ENCODE measurements at regions not wholly inside any gene's neighbourhood (a gene's known extent, or its start where the extent isn't known, plus 50 kb on each side); places are given as distances from the start of the nearest gene placed in this dataset.

GRCh38 chr4:54898056-54898562, 227.3 kb downstream of the KDR start:
- Mint-ChIP-seq H3K36me3 (ENCODE audit: insufficient read depth, unreplicated experiment) (no peaks in the 10 kb centered on the region), H3K9me3 (ENCODE audit: unreplicated experiment) (no peaks in the 10 kb centered on the region), H3K27ac (ENCODE audit: unreplicated experiment) (no peak overlapping the region), H3K4me1 (ENCODE audit: low read depth, unreplicated experiment) (no peaks in the 10 kb centered on the region), H3K27me3 (ENCODE audit: insufficient read depth, unreplicated experiment) (peaks cover 5% of the 10 kb centered on the region), H3K4me3 (ENCODE audit: unreplicated experiment) (no peak overlapping the region)
- H3K9me3 ChIP-seq, result no peaks in the 10 kb centered on the region
- DNase-seq, result no peak
- TF ChIP-seq CTCF (IDR thresholded peaks at IDR 0.05; ENCODE audit: insufficient read depth in 1 of 2, low read depth in 1 of 2, low read length in 1 of 2, severe bottlenecking in 1 of 2, unreplicated experiment in 1 of 2), result no peak
- POLR2A ChIA-PET, result no interaction called here
- CTCF ChIA-PET, result no interaction called here
- intact Hi-C loops (cut with micrococcal nuclease; ENCODE audit: unreplicated experiment), result no loop called here
- H3K4me3 ChIP-seq (ENCODE audit: low read depth, low read length), result no peak overlapping the region
- no peaks in the 10 kb centered on the region for H3K36me3 ChIP-seq (ENCODE audit: control insufficient read depth, insufficient read depth, low read length)
- no peaks in the 10 kb centered on the region for H3K27me3 ChIP-seq (replicated peaks; ENCODE audit: control insufficient read depth, insufficient read depth, low read length)
- no TSS peak for BruUV-seq (replicated peaks)
- H3K4me1 ChIP-seq, result no peaks in the 10 kb centered on the region

GRCh38 chr4:54897590-54897989, 227.8 kb downstream of the KDR start:
- Histone ChIP-seq H3K36me3 (ENCODE audit: control insufficient read depth, insufficient read depth, low read length) (no peaks in the 10 kb centered on the region), H3K27me3 (replicated peaks; ENCODE audit: control insufficient read depth, insufficient read depth, low read length) (no peaks in the 10 kb centered on the region), H3K9me3 (no peaks in the 10 kb centered on the region), H3K4me1 (no peaks in the 10 kb centered on the region), H3K4me3 (ENCODE audit: low read depth, low read length) (no peak overlapping the region)
- intact Hi-C loops (cut with micrococcal nuclease; ENCODE audit: unreplicated experiment), result no loop called here
- Mint-ChIP-seq H3K9me3 (ENCODE audit: unreplicated experiment) (no peaks in the 10 kb centered on the region), H3K36me3 (ENCODE audit: insufficient read depth, unreplicated experiment) (no peaks in the 10 kb centered on the region), H3K27ac (ENCODE audit: unreplicated experiment) (no peak overlapping the region), H3K4me1 (ENCODE audit: low read depth, unreplicated experiment) (no peaks in the 10 kb centered on the region), H3K4me3 (ENCODE audit: unreplicated experiment) (no peak overlapping the region), H3K27me3 (ENCODE audit: insufficient read depth, unreplicated experiment) (peaks cover 5% of the 10 kb centered on the region)
- POLR2A ChIA-PET, result no interaction called here
- CTCF ChIA-PET, result no interaction called here
- BruUV-seq (replicated peaks), result no TSS peak
- TF ChIP-seq CTCF (IDR thresholded peaks at IDR 0.05; ENCODE audit: insufficient read depth in 1 of 2, low read depth in 1 of 2, low read length in 1 of 2, severe bottlenecking in 1 of 2, unreplicated experiment in 1 of 2), result no peak
- DNase-seq, result no peak

GRCh38 chr4:54882616-54883015, 224.9 kb downstream of the KIT start:
- ChIA-PET POLR2A (no interaction called here), CTCF (no interaction called here)
- H3K27ac Mint-ChIP-seq (ENCODE audit: unreplicated experiment), result no peak overlapping the region

More at GRCh38 chr4:54882616-54883015, 224.9 kb downstream of the KIT start:
- Histone ChIP-seq H3K9me3 (no peaks in the 10 kb centered on the region), H3K4me3 (ENCODE audit: low read depth, low read length) (no peak overlapping the region), H3K36me3 (ENCODE audit: control insufficient read depth, insufficient read depth, low read length) (no peaks in the 10 kb centered on the region), H3K27me3 (replicated peaks; ENCODE audit: control insufficient read depth, insufficient read depth, low read length) (no peaks in the 10 kb centered on the region), H3K4me1 (no peaks in the 10 kb centered on the region)
- no peaks in the 10 kb centered on the region for H3K9me3 Mint-ChIP-seq (ENCODE audit: unreplicated experiment)
- no peaks in the 10 kb centered on the region for H3K4me1 Mint-ChIP-seq (ENCODE audit: low read depth, unreplicated experiment)
- H3K4me3 Mint-ChIP-seq (ENCODE audit: unreplicated experiment), result no peak overlapping the region
- TF ChIP-seq CTCF (IDR thresholded peaks at IDR 0.05; ENCODE audit: insufficient read depth in 1 of 2, low read depth in 1 of 2, low read length in 1 of 2, severe bottlenecking in 1 of 2, unreplicated experiment in 1 of 2), result no peak
- no peak for DNase-seq
- no peaks in the 10 kb centered on the region for H3K36me3 Mint-ChIP-seq (ENCODE audit: insufficient read depth, unreplicated experiment)
- intact Hi-C loops (cut with micrococcal nuclease; ENCODE audit: unreplicated experiment), result no loop called here
- peaks cover 23% of the 10 kb centered on the region for H3K27me3 Mint-ChIP-seq (ENCODE audit: insufficient read depth, unreplicated experiment)
- no TSS peak for BruUV-seq (replicated peaks)

All from Caco-2 (cell line).